ENCODE measurements at regions not wholly inside any gene's neighbourhood (a gene's known extent, or its start where the extent isn't known, plus 50 kb on each side); places are given as distances from the start of the nearest gene placed in this dataset.
"Not testable (repeated sequence)": the region's sequence is repeated elsewhere in the genome, so short reads cannot be mapped to it uniquely, and the experiment has no call there.

DNA sequence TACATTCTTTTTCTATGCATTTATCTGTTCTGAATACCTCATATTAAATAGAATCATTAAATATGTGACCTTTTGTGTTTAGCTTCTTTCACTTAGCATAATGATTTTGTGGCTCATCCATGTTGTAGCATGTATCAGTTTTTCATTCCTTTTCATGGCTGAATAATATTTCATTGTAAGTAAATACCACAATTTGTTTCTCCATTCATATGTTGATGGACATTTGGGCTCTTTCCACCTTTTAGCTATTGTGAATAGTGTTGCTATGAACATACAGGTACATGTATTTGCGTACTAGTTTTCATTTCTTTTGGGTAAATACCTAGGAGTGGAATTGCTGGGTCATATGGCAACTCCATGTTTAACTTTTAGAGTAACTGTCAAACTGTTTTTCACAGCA lies 85.1 kb downstream of the GNL3L start:
- no peak overlapping the region for H3K27ac Mint-ChIP-seq
- no peaks in the 10 kb centered on the region for H3K4me1 Mint-ChIP-seq
- H3K27me3 Mint-ChIP-seq, result no peaks in the 10 kb centered on the region
- peaks cover 13% of the 10 kb centered on the region for H3K9me3 Mint-ChIP-seq
- no peak for DNase-seq
- H3K36me3 Mint-ChIP-seq, result peaks cover 51% of the 10 kb centered on the region
- no peak overlapping the region for H3K4me3 Mint-ChIP-seq

- H3K27ac Mint-ChIP-seq, result no peak overlapping the region
- H3K4me1 Mint-ChIP-seq, result no peaks in the 10 kb centered on the region
- H3K4me3 Mint-ChIP-seq, result no peak overlapping the region
- H3K9me3 Mint-ChIP-seq, result peaks cover 25% of the 10 kb centered on the region
- no peaks in the 10 kb centered on the region for H3K27me3 Mint-ChIP-seq
- no peak for DNase-seq
- H3K36me3 Mint-ChIP-seq, result peaks cover 14% of the 10 kb centered on the region
Observed at GRCh38 chrX:54633641-54634040, 103.6 kb downstream of the GNL3L start.

GRCh38 chrX:54639018-54639345 lies 109.0 kb downstream of the GNL3L start:
- Mint-ChIP-seq H3K27me3 (no peaks in the 10 kb centered on the region), H3K9me3 (peaks cover 10% of the 10 kb centered on the region), H3K36me3 (peaks cover 13% of the 10 kb centered on the region), H3K4me3 (peak overlapping the region; percentile 91), H3K27ac (peak overlapping the region; percentile 99), H3K4me1 (peaks cover 2% of the 10 kb centered on the region)
- DNase-seq, result no peak

DNA sequence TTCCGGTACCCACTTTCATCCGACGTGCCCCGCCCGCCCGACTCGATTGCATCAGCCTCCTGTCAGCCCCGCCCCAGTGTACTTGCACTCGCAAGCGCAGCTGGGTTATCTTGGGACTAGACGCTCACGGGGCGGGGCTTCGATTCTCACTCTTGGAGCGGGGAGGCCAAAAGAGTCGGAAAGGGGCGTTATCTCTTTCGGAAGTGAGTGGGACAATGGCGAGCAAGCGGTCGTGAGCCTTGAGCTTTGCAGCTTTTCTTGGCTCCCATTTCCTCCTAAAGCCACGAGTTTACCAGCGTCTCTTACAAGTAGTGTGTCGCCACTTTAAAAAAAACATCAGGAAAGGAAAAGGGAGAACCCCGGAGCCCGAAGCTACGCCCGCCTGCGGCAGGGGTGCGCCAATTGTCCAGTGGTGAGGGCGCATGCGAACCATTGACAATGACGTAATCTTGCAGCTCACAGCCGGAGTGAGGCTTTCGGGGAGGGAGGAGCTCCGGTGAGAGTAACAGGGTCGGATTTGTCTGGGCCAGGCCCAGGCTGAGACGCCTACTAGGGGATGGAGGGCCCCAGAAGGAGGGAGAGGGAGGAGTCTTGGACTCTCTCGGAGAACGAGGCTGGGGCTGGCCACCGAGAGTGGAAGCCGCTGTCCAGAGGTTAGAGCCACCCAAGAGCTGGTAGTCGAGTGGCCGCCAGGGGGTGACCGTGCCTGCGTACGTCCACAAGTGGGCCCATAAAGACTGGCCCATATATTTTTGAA lies 109.5 kb downstream of the GNL3L start:
- H3K27me3 Mint-ChIP-seq, result no peaks in the 10 kb centered on the region
- peak overlapping the region; percentile 91 for H3K4me3 Mint-ChIP-seq
- DNase-seq, result peak; percentile 90
- peaks cover 10% of the 10 kb centered on the region for H3K9me3 Mint-ChIP-seq
- H3K27ac Mint-ChIP-seq, result peak overlapping the region; percentile 99
- H3K4me1 Mint-ChIP-seq, result peaks cover 2% of the 10 kb centered on the region
- H3K36me3 Mint-ChIP-seq, result peaks cover 13% of the 10 kb centered on the region

DNA sequence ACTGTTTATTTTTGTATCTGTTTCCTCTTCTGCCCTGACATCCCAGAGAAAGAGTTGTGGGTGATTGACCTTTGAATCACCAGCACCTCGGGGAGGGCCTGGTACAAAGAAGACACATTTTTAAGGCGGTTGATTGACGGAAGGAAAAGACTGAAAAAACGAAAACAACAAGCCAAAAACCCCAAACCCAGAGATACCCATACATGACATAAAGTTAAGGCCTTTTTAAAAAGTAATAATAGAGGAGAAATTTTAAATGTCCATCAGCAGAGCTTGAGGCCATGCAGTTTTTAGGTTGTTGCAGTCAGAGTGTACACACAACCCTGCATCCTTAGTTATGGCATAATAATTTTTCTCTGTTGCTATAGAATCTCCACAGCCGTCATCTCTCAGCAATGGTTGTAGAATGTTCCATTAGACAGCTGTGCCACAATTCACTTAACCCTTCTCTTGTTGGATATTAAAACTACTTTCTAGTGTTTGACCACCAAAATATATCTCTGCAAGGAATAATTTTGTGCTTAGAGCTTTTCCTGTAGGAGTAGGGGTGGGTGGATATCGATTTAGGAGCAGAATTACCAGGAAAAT lies 110.2 kb downstream of the GNL3L start:
- peak overlapping the region; percentile 91 for H3K4me3 Mint-ChIP-seq
- H3K27ac Mint-ChIP-seq, result peak overlapping the region; percentile 99
- peaks cover 13% of the 10 kb centered on the region for H3K36me3 Mint-ChIP-seq
- no peaks in the 10 kb centered on the region for H3K27me3 Mint-ChIP-seq
- peaks cover 2% of the 10 kb centered on the region for H3K4me1 Mint-ChIP-seq
- peaks cover 8% of the 10 kb centered on the region for H3K9me3 Mint-ChIP-seq
- DNase-seq, result no peak

DNA sequence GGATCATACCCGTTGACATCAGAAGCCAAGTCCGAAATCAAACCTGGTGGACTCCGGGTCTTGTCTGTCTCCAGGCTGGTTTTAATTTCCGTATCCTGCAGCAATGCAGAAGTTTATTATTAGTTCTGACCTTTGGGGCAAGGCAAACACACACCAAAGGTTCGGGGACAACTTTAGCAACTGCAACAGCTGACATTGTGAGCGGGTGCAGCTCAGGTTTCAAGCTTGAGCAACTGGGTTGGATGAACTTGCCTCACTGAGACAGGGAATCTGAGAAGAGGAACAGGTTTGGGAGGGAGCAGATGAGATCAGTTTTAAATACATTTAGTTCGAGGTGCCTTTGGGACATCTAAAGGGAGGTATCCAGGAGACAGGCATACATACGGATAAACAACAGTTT lies 110.7 kb downstream of the GNL3L start:
- Mint-ChIP-seq H3K4me1 (peaks cover 2% of the 10 kb centered on the region), H3K4me3 (peak overlapping the region; percentile 91), H3K36me3 (peaks cover 9% of the 10 kb centered on the region), H3K27ac (peak overlapping the region; percentile 99), H3K27me3 (no peaks in the 10 kb centered on the region), H3K9me3 (peaks cover 4% of the 10 kb centered on the region)
- no peak for DNase-seq

DNA sequence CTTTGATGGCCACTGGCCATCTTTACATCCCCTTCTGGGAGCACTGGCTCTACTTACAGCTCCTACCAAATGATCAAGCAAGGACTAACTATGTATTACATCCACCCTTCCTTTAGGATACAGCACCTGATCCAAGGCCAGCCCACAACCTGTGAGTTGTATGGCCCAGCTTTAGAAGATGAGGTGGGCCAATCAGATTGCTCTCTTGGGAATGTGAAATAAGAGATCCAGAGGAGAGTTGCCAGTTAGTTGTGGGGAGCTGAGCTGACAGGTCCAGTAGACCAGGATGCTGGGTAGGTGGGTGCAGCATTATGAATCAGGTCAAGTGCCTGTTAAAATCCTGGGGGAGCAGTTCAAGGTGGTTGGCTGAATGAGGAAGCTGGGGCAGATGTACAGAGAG lies 111.5 kb downstream of the GNL3L start:
- Mint-ChIP-seq H3K9me3 (peaks cover under 1% of the 10 kb centered on the region), H3K27ac (peak overlapping the region; percentile 57), H3K27me3 (no peaks in the 10 kb centered on the region), H3K36me3 (peaks cover 3% of the 10 kb centered on the region), H3K4me1 (peaks cover 2% of the 10 kb centered on the region), H3K4me3 (no peak overlapping the region)
- DNase-seq, result no peak

DNA sequence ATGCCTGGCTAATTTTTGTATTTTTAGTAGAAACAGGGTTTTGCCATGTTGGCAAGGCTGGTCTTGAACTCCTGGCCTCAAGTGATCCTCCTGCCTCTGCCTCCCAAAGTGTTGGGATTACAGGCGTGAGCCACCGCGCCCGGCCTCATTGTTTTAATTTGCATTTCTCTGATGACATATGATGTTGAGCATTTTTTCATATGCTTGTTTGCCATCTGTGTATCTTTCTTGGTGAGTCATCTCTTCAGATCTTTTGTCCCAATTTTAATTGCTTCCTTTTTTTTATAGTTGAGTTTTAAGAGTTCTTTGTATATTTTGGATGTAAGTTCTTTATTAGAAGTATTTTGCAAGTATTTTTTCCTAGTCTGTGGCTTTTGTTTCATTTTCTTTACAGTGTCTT lies 117.6 kb downstream of the GNL3L start:
- not testable (repeated sequence) for H3K36me3 Mint-ChIP-seq, H3K27me3 Mint-ChIP-seq, H3K4me3 Mint-ChIP-seq, H3K27ac Mint-ChIP-seq, DNase-seq, H3K9me3 Mint-ChIP-seq, H3K4me1 Mint-ChIP-seq

- Mint-ChIP-seq H3K27ac (no peak overlapping the region), H3K27me3 (no peaks in the 10 kb centered on the region), H3K9me3 (peaks cover 9% of the 10 kb centered on the region), H3K4me3 (no peak overlapping the region), H3K4me1 (no peaks in the 10 kb centered on the region), H3K36me3 (peaks cover 1% of the 10 kb centered on the region)
- DNase-seq, result no peak
Observed at GRCh38 chrX:54659547-54659946, 129.5 kb downstream of the GNL3L start.

DNA sequence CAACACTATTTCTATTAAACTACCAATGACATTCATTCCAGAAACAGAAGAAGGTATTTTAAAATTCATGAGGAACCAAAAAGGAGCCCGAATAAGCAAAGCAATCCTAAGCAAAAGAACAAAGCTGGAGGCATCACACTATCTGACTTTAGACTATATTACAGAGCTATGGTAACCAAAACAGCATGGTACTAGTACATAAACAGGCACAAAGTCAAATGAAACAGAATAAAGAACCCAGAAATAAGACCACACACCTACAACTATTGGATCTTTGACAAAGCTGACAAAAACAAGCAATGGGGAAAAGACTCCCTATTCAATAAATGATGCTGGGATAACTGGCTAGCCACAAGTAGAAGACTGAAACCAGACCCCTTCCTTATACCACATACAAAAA lies 122.3 kb downstream of the ITIH6 start:
- H3K4me1 Mint-ChIP-seq, result no peaks in the 10 kb centered on the region
- peaks cover 14% of the 10 kb centered on the region for H3K9me3 Mint-ChIP-seq
- no peaks in the 10 kb centered on the region for H3K27me3 Mint-ChIP-seq
- no peak overlapping the region for H3K27ac Mint-ChIP-seq
- peaks cover 3% of the 10 kb centered on the region for H3K36me3 Mint-ChIP-seq
- DNase-seq, result no peak
- H3K4me3 Mint-ChIP-seq, result no peak overlapping the region

DNA sequence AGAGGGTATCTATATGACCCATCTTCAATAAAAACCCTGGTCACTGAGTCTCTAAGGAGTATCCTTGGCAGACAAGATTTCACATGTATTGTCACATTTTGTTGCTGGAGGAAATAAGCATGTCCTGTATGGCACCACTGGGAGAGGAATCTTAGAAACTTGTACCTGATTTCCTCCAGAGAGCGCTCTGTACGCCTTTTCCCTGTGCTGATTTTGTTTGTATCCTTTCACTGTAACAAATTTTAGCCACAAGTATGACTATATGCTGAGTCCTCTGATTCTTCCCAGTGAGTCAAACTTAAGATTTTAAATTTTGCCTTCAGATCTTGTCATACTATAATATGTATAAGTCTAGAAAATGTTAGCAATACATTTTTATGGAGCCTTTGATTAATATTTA lies 102.8 kb downstream of the ITIH6 start:
- peaks cover 2% of the 10 kb centered on the region for H3K4me1 Mint-ChIP-seq
- no peak for DNase-seq
- H3K36me3 Mint-ChIP-seq, result no peaks in the 10 kb centered on the region
- H3K4me3 Mint-ChIP-seq, result no peak overlapping the region
- H3K27me3 Mint-ChIP-seq, result no peaks in the 10 kb centered on the region
- H3K27ac Mint-ChIP-seq, result no peak overlapping the region
- peaks cover 2% of the 10 kb centered on the region for H3K9me3 Mint-ChIP-seq

DNA sequence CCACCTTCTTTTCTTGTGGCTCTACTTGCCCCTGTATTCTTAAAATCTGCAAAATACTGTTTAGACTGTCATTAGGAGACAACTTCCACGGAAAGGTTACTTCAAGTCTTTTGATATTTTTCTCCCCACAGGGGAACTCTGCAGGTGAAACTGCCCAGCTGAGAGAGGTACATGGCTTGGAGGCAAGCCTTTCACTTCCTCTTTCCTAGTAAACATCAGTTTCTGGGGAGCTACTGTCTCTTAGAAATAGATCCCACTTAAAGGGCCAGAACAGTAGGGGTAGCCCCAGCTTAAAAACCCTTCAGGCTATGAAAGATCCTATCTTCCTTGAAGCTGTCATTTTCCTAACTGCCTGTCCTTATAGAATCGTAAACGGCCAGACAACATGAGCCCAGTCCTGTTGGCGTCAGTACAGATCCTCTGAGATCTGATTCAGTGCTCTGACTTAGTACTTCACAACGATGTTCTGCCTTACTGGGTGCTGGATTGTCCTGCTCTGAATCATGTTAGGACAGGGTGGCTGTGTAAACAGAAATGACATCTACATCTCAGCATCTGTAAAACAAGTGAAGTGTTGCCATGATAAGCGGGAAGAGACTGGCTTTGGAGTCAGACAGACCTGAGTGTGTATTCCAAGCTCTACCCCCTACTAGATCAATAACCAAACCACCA lies 102.1 kb downstream of the ITIH6 start:
- H3K36me3 Mint-ChIP-seq, result no peaks in the 10 kb centered on the region
- no peak overlapping the region for H3K27ac Mint-ChIP-seq
- no peak overlapping the region for H3K4me3 Mint-ChIP-seq
- H3K4me1 Mint-ChIP-seq, result peaks cover 2% of the 10 kb centered on the region
- no peak for DNase-seq
- no peaks in the 10 kb centered on the region for H3K9me3 Mint-ChIP-seq
- H3K27me3 Mint-ChIP-seq, result no peaks in the 10 kb centered on the region

Data from activated naive CD8-positive, alpha-beta T cell treated with anti-CD3 and anti-CD28 coated beads for 36 hours (primary cell).